ENCODE measurements at regions not wholly inside any gene's neighbourhood (a gene's known extent, or its start where the extent isn't known, plus 50 kb on each side); places are given as distances from the start of the nearest gene placed in this dataset.

DNA sequence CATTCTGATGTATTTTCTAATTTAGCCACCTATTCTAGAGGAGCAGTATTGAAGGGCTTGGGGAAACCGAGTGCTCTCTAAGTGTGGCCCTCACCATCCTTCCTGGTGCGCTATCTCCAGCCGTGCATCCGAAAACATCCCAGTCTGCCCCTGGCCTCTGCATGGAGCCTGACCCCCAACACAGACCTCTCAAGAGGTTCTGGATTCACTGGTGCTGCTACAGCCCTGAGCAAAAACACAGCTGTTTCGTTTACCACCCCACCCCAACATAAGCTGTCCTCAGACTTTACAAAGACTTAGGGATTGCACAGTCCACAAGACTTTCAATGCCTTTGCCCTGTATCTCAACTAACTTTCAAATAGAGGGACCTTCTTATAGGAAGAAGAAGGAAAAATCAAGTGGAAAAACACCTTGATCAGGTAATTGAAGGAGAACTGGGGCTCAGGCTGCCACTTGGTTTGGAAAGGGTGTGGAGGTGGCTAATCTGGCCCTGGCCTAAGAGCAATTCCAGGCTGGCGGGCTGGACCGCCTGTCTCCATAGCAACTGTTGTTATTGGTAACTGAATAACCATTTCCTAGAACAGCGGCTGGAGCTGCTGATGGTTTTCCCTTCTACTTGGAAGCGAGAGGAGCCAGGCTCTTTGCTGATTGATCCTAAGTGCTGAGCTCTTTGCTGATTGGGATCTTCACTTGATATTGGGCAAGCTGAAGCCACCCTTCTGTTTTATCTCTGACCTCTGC is 90.2 kb upstream of the TOX2 start:
- DNase-seq (ENCODE audit: low read depth) = peak; percentile 64
- TF ChIP-seq, protein P1, sequence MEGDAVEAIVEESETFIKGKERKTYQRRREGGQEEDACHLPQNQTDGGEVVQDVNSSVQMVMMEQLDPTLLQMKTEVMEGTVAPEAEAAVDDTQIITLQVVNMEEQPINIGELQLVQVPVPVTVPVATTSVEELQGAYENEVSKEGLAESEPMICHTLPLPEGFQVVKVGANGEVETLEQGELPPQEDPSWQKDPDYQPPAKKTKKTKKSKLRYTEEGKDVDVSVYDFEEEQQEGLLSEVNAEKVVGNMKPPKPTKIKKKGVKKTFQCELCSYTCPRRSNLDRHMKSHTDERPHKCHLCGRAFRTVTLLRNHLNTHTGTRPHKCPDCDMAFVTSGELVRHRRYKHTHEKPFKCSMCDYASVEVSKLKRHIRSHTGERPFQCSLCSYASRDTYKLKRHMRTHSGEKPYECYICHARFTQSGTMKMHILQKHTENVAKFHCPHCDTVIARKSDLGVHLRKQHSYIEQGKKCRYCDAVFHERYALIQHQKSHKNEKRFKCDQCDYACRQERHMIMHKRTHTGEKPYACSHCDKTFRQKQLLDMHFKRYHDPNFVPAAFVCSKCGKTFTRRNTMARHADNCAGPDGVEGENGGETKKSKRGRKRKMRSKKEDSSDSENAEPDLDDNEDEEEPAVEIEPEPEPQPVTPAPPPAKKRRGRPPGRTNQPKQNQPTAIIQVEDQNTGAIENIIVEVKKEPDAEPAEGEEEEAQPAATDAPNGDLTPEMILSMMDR (IDR thresholded peaks at IDR 0.05; ENCODE audit: low read length, missing control alignments) = no peak
- no peak overlapping the region for H3K4me3 ChIP-seq (replicated peaks; ENCODE audit: low read depth, low read length)

DNA sequence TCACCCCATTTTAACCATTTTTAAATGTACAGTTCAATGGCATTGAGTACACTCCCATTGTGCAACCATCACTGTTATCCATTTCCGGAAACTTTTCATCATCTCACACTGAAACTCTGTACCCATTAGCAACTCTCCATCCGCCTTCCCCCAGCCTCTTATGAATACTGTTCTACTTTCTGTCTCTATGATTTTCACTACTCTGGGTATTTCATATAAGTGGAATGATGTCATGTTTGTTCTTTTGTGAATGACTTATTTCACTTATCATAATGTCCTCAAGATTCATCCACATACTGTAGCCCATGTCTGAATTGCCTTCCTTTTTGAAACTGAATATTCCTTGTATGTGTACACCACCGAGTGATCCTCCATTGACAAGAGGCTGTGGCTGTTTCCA is 92.9 kb upstream of the TOX2 start:
- peak; percentile 21 for DNase-seq (ENCODE audit: low read depth)
- TF ChIP-seq, protein P1 (IDR thresholded peaks at IDR 0.05; ENCODE audit: low read length, missing control alignments) = no peak
- no peak overlapping the region for H3K4me3 ChIP-seq (replicated peaks; ENCODE audit: low read depth, low read length)

GRCh38 chr20:43820731-43821330 is 93.8 kb upstream of the TOX2 start:
- TF ChIP-seq, protein P1 (IDR thresholded peaks at IDR 0.05; ENCODE audit: low read length, missing control alignments) = no peak
- no peak for DNase-seq (ENCODE audit: low read depth)
- H3K4me3 ChIP-seq (replicated peaks; ENCODE audit: low read depth, low read length) = no peak overlapping the region

- TF ChIP-seq, protein P1 (IDR thresholded peaks at IDR 0.05; ENCODE audit: low read length, missing control alignments) = no peak
Observed at GRCh38 chr20:43812216-43812615, 85.4 kb upstream of the GTSF1L start.

GRCh38 chr20:43809206-43809819 is 82.5 kb upstream of the GTSF1L start:
- TF ChIP-seq, protein P1 (IDR thresholded peaks at IDR 0.05; ENCODE audit: low read length, missing control alignments) = no peak
- H3K4me3 ChIP-seq (replicated peaks; ENCODE audit: low read depth, low read length) = no peak overlapping the region
- no peak for DNase-seq (ENCODE audit: low read depth)

More at GRCh38 chr20:43812216-43812615, 85.4 kb upstream of the GTSF1L start:
- no peak overlapping the region for H3K4me3 ChIP-seq (replicated peaks; ENCODE audit: low read depth, low read length)
- no peak for DNase-seq (ENCODE audit: low read depth)

DNA sequence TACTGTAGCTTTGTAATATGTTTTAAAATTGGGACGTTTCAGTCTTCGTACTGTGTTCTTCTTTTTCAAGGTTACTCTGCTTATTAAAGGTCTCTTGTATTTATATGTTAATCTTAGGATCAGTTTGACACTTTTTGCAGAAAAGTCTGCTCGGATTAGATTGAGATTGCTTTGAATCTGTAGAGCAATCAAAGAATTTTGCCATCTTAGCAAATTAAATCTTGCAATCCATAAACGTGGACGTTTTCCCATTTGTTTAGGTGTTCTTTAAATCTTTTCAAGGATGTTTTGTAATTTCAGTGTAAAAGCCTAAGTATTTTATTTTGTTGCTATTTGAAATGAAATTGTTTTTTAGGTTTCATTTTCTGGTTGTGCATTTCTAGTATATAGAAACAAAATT is 78.0 kb upstream of the GTSF1L start:
- no peak for DNase-seq (ENCODE audit: low read depth)
- no peak overlapping the region for H3K4me3 ChIP-seq (replicated peaks; ENCODE audit: low read depth, low read length)
- TF ChIP-seq, protein P1 (IDR thresholded peaks at IDR 0.05; ENCODE audit: low read length, missing control alignments) = no peak
